ENCODE measurements at regions not wholly inside any gene's neighbourhood (a gene's known extent, or its start where the extent isn't known, plus 50 kb on each side); places are given as distances from the start of the nearest gene placed in this dataset.

DNA sequence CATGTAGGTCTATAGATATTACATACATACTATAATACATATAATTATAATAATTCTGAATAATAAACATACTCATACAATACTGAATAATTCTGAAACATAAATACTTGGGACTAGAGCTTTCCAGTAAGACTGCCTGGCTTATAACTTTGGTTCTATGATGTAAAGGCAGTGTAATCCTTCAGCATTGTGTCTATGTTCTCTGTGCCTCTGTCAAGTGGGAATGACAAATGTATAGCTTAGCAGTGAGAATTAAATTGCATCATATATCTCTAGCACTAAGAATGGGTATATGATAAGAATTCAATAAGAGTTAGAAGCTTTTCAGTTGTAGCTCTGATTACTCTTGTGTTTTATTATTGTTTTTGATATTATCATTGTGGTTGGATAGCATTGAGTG, 1469.3 kb downstream of the CDH8 start:
- TF ChIP-seq, protein P1, sequence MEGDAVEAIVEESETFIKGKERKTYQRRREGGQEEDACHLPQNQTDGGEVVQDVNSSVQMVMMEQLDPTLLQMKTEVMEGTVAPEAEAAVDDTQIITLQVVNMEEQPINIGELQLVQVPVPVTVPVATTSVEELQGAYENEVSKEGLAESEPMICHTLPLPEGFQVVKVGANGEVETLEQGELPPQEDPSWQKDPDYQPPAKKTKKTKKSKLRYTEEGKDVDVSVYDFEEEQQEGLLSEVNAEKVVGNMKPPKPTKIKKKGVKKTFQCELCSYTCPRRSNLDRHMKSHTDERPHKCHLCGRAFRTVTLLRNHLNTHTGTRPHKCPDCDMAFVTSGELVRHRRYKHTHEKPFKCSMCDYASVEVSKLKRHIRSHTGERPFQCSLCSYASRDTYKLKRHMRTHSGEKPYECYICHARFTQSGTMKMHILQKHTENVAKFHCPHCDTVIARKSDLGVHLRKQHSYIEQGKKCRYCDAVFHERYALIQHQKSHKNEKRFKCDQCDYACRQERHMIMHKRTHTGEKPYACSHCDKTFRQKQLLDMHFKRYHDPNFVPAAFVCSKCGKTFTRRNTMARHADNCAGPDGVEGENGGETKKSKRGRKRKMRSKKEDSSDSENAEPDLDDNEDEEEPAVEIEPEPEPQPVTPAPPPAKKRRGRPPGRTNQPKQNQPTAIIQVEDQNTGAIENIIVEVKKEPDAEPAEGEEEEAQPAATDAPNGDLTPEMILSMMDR (IDR thresholded peaks at IDR 0.05; ENCODE audit: low read depth, low read length, missing input control), result no peak
- TF ChIP-seq EGR1 (IDR thresholded peaks at IDR 0.05; ENCODE audit: low read depth in 2 of 2) (no peak), YY1 (IDR thresholded peaks at IDR 0.05) (no peak), GABPA (IDR thresholded peaks at IDR 0.05 in 1 of 2, conservative IDR thresholded peaks at IDR 0.05 in 1 of 2) (no peak)
- TF ChIP-seq, protein P2, sequence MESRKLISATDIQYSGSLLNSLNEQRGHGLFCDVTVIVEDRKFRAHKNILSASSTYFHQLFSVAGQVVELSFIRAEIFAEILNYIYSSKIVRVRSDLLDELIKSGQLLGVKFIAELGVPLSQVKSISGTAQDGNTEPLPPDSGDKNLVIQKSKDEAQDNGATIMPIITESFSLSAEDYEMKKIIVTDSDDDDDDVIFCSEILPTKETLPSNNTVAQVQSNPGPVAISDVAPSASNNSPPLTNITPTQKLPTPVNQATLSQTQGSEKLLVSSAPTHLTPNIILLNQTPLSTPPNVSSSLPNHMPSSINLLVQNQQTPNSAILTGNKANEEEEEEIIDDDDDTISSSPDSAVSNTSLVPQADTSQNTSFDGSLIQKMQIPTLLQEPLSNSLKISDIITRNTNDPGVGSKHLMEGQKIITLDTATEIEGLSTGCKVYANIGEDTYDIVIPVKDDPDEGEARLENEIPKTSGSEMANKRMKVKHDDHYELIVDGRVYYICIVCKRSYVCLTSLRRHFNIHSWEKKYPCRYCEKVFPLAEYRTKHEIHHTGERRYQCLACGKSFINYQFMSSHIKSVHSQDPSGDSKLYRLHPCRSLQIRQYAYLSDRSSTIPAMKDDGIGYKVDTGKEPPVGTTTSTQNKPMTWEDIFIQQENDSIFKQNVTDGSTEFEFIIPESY (IDR thresholded peaks at IDR 0.05), result no peak
- TF ChIP-seq, protein P3, sequence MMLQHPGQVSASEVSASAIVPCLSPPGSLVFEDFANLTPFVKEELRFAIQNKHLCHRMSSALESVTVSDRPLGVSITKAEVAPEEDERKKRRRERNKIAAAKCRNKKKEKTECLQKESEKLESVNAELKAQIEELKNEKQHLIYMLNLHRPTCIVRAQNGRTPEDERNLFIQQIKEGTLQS (IDR thresholded peaks at IDR 0.05), result no peak

Data from liver (tissue), 3 donors.